ENCODE measurements at regions not wholly inside any gene's neighbourhood (a gene's known extent, or its start where the extent isn't known, plus 50 kb on each side); places are given as distances from the start of the nearest gene placed in this dataset.

GRCh38 chr2:207281436-207281835 lies 115.7 kb upstream of the KLF7 start:
- Mint-ChIP-seq H3K9me3 (peaks cover 12% of the 10 kb centered on the region), H3K36me3 (ENCODE audit: low read depth) (peaks cover 4% of the 10 kb centered on the region)

GRCh38 chr2:207282916-207283315 lies 117.2 kb upstream of the KLF7 start:
- Mint-ChIP-seq H3K4me3 (peak overlapping the region; percentile 67), H3K36me3 (ENCODE audit: low read depth) (peaks cover 4% of the 10 kb centered on the region), H3K9me3 (peaks cover 12% of the 10 kb centered on the region), H3K4me1 (ENCODE audit: low read depth) (peaks cover 58% of the 10 kb centered on the region), H3K27ac (peak overlapping the region; percentile 92), H3K27me3 (ENCODE audit: low read depth) (no peaks in the 10 kb centered on the region)
- no peak for DNase-seq (ENCODE audit: low spot score)

More at GRCh38 chr2:207281436-207281835, 115.7 kb upstream of the KLF7 start:
- Mint-ChIP-seq H3K27ac (no peak overlapping the region), H3K27me3 (ENCODE audit: low read depth) (no peaks in the 10 kb centered on the region), H3K4me1 (ENCODE audit: low read depth) (peaks cover 53% of the 10 kb centered on the region), H3K4me3 (no peak overlapping the region)
- no peak for DNase-seq (ENCODE audit: low spot score)

GRCh38 chr2:207283356-207283755 lies 117.6 kb upstream of the KLF7 start:
- H3K27me3 Mint-ChIP-seq (ENCODE audit: low read depth): no peaks in the 10 kb centered on the region
- peak overlapping the region; percentile 92 for H3K27ac Mint-ChIP-seq
- DNase-seq (ENCODE audit: low spot score): no peak

GRCh38 chr2:207284556-207285472 lies 119.1 kb upstream of the KLF7 start:
- H3K27ac Mint-ChIP-seq: no peak overlapping the region
- peaks cover 4% of the 10 kb centered on the region for H3K36me3 Mint-ChIP-seq (ENCODE audit: low read depth)
- H3K4me1 Mint-ChIP-seq (ENCODE audit: low read depth): peaks cover 56% of the 10 kb centered on the region
- peaks cover 8% of the 10 kb centered on the region for H3K9me3 Mint-ChIP-seq
- no peak for DNase-seq (ENCODE audit: low spot score)
- no peak overlapping the region for H3K4me3 Mint-ChIP-seq
- no peaks in the 10 kb centered on the region for H3K27me3 Mint-ChIP-seq (ENCODE audit: low read depth)

More at GRCh38 chr2:207283356-207283755, 117.6 kb upstream of the KLF7 start:
- peak overlapping the region; percentile 67 for H3K4me3 Mint-ChIP-seq
- H3K9me3 Mint-ChIP-seq: peaks cover 12% of the 10 kb centered on the region
- peaks cover 4% of the 10 kb centered on the region for H3K36me3 Mint-ChIP-seq (ENCODE audit: low read depth)
- peaks cover 58% of the 10 kb centered on the region for H3K4me1 Mint-ChIP-seq (ENCODE audit: low read depth)

GRCh38 chr2:207285473-207285815 lies 119.7 kb upstream of the KLF7 start:
- no peak for DNase-seq (ENCODE audit: low spot score)
- Mint-ChIP-seq H3K27me3 (ENCODE audit: low read depth) (no peaks in the 10 kb centered on the region), H3K4me1 (ENCODE audit: low read depth) (peaks cover 54% of the 10 kb centered on the region), H3K27ac (no peak overlapping the region), H3K9me3 (peaks cover 8% of the 10 kb centered on the region), H3K36me3 (ENCODE audit: low read depth) (peaks cover 4% of the 10 kb centered on the region), H3K4me3 (no peak overlapping the region)

GRCh38 chr2:207286106-207286505 lies 120.4 kb upstream of the KLF7 start:
- Mint-ChIP-seq H3K4me3 (no peak overlapping the region), H3K9me3 (peaks cover 8% of the 10 kb centered on the region), H3K4me1 (ENCODE audit: low read depth) (peaks cover 61% of the 10 kb centered on the region), H3K27me3 (ENCODE audit: low read depth) (no peaks in the 10 kb centered on the region), H3K27ac (no peak overlapping the region), H3K36me3 (ENCODE audit: low read depth) (peaks cover 6% of the 10 kb centered on the region)
- peak; percentile 46 for DNase-seq (ENCODE audit: low spot score)

- DNase-seq (ENCODE audit: low spot score): peak; percentile 54
- Mint-ChIP-seq H3K36me3 (ENCODE audit: low read depth) (peaks cover 2% of the 10 kb centered on the region), H3K9me3 (no peaks in the 10 kb centered on the region), H3K27me3 (ENCODE audit: low read depth) (no peaks in the 10 kb centered on the region), H3K4me1 (ENCODE audit: low read depth) (peaks cover 60% of the 10 kb centered on the region), H3K4me3 (no peak overlapping the region), H3K27ac (no peak overlapping the region)
Observed at GRCh38 chr2:207288628-207289027, 122.9 kb upstream of the KLF7 start.

GRCh38 chr2:207289295-207290018 lies 123.7 kb upstream of the KLF7 start:
- Mint-ChIP-seq H3K9me3 (no peaks in the 10 kb centered on the region), H3K4me1 (ENCODE audit: low read depth) (peaks cover 53% of the 10 kb centered on the region), H3K4me3 (no peak overlapping the region), H3K36me3 (ENCODE audit: low read depth) (peaks cover 2% of the 10 kb centered on the region), H3K27ac (no peak overlapping the region), H3K27me3 (ENCODE audit: low read depth) (no peaks in the 10 kb centered on the region)
- no peak for DNase-seq (ENCODE audit: low spot score)

- H3K27ac Mint-ChIP-seq: no peak overlapping the region
- peaks cover 8% of the 10 kb centered on the region for H3K36me3 Mint-ChIP-seq (ENCODE audit: low read depth)
- no peaks in the 10 kb centered on the region for H3K27me3 Mint-ChIP-seq (ENCODE audit: low read depth)
- peaks cover 8% of the 10 kb centered on the region for H3K9me3 Mint-ChIP-seq
- no peak for DNase-seq (ENCODE audit: low spot score)
- H3K4me3 Mint-ChIP-seq: no peak overlapping the region
- peaks cover 37% of the 10 kb centered on the region for H3K4me1 Mint-ChIP-seq (ENCODE audit: low read depth)
Observed at GRCh38 chr2:207290833-207291624, 125.3 kb upstream of the KLF7 start.

GRCh38 chr2:207291625-207292252 lies 126.0 kb upstream of the KLF7 start:
- Mint-ChIP-seq H3K9me3 (peaks cover 9% of the 10 kb centered on the region), H3K27ac (no peak overlapping the region), H3K27me3 (ENCODE audit: low read depth) (no peaks in the 10 kb centered on the region), H3K4me1 (ENCODE audit: low read depth) (peaks cover 33% of the 10 kb centered on the region), H3K4me3 (no peak overlapping the region), H3K36me3 (ENCODE audit: low read depth) (peaks cover 8% of the 10 kb centered on the region)
- DNase-seq (ENCODE audit: low spot score): no peak

GRCh38 chr2:207296265-207296948 lies 130.7 kb upstream of the KLF7 start:
- H3K9me3 Mint-ChIP-seq: peaks cover 30% of the 10 kb centered on the region
- H3K4me3 Mint-ChIP-seq: no peak overlapping the region
- H3K36me3 Mint-ChIP-seq (ENCODE audit: low read depth): peaks cover 20% of the 10 kb centered on the region
- no peak overlapping the region for H3K27ac Mint-ChIP-seq
- H3K27me3 Mint-ChIP-seq (ENCODE audit: low read depth): no peaks in the 10 kb centered on the region
- peaks cover 22% of the 10 kb centered on the region for H3K4me1 Mint-ChIP-seq (ENCODE audit: low read depth)
- DNase-seq (ENCODE audit: low spot score): no peak

- Mint-ChIP-seq H3K4me3 (no peak overlapping the region), H3K27ac (no peak overlapping the region), H3K9me3 (peaks cover 23% of the 10 kb centered on the region), H3K4me1 (ENCODE audit: low read depth) (peaks cover 10% of the 10 kb centered on the region), H3K27me3 (ENCODE audit: low read depth) (no peaks in the 10 kb centered on the region), H3K36me3 (ENCODE audit: low read depth) (peaks cover 16% of the 10 kb centered on the region)
- DNase-seq (ENCODE audit: low spot score): no peak
Observed at GRCh38 chr2:207300817-207301216, 135.1 kb upstream of the KLF7 start.

GRCh38 chr2:207304761-207305160 lies 139.0 kb upstream of the KLF7 start:
- Mint-ChIP-seq H3K4me1 (ENCODE audit: low read depth) (peaks cover 18% of the 10 kb centered on the region), H3K4me3 (no peak overlapping the region), H3K9me3 (peaks cover 14% of the 10 kb centered on the region), H3K27me3 (ENCODE audit: low read depth) (no peaks in the 10 kb centered on the region), H3K27ac (no peak overlapping the region), H3K36me3 (ENCODE audit: low read depth) (peaks cover 11% of the 10 kb centered on the region)
- no peak for DNase-seq (ENCODE audit: low spot score)

All from T-helper 2 cell treated with Interferon-gamma antibody and Interleukin-4, amounts not matched to agents 5 μg/mL and 100 μg/mL, for 36 hours (primary cell).